HG02763 (cell line): ENCODE measurements at regions not wholly inside any gene's neighbourhood (a gene's known extent, or its start where the extent isn't known, plus 50 kb on each side); places are given as distances from the start of the nearest gene placed in this dataset.

Source experiments
- ATAC-seq: cut with Tn5 transposase; IDR thresholded peaks from one replicate; pipeline ENCODE4 v1.9.1; 2021; ENCODE audit warnings: mild to moderate bottlenecking, moderate library complexity; ENCODE audit not compliant: unreplicated experiment

DNA sequence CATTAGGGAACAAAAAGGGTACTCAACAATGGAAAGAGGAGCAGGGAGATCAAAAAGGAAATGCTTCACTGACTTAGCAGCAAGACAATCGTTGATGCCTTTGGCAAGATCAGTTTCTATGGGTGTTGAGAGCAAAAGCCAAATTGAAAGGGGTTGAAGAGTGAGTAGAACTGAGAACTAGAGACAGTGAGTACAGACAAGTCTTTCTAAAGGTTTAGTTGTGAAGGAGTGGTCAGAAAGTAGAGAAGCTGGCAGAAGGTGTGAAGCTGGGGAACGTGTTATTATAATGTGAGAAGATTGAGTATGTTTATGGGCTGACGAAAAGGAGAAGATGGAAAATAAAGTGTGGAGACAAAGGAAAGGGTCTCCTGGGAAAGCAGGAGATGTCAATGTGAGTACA lies 221.2 kb upstream of the USP25 start:
- ATAC-seq = no peak

DNA sequence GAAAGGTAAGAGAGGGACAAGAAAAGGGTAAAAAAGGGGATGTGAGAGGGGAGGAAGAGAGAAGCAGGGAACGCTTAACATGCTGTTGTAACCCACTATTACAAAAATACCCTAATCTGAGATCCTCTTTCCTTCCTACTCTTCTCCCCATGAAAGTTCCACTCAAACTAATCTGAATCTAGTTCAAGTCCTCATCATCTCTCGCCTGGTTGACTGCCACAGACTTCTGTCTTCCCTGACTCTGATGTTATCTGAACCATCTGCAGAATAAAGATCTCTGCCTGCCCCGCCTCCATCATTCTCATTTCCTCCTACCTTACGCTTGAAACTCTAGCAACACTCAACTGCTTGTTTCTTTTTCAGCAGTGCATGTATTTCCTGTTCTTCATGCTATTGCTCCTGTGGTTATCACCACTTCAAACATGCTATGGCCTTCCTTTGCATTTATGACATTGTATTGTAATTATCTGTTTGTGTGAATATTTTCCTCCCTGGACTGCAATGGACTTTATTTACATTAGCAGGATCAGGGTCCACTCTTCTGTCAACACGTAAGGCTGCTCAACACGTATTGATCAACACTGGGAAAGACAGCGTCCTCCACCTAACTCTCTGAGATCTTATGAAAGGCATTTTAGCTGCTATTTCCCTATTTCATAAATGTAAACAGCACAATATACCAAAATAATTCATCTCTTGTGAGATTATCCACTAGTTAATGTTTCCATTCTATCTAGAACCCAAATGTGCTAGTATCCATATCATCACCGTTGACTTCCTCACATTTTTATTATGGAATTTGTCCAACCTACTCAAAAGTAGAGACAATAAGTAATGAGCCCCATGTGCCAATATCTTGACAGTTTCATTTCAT lies 215.5 kb upstream of the USP25 start:
- ATAC-seq = peak; percentile 96

DNA sequence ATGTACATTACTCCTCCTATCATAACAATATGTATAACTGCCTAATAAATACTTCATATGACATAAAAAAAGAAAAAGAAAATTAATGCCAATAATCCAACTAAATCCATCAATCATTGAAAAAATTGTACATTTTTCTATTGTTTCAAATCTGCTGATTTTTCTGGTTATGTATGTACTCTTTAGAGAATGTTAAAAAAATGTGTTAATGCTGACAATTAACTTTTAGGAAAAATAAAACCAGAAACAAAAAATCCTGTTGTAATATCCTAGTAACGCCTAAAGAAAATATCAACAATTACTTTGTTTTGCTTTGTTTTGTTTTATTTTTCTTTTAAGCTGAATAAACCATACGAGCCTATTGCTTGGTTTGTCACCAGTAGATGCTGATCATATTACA lies 213.9 kb upstream of the USP25 start:
- ATAC-seq = no peak

DNA sequence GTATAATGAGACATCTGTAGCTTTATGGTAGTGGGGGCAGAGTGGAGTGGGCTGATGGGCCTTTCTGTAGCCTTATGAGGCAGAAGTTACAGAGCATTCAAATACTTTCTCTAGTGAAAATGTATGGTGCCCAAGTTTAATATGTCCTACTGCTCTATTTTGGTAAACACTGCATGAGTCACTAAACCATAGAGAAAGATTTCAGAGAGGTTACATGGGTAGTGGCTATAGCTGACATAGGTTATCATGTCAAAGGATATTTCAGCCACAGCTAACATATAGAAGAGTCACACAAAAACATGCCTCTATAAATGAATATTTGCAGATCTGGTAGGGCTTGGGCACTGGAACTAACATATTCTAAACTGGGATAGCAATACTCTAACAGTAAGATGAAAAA lies 212.4 kb upstream of the USP25 start:
- no peak for ATAC-seq

DNA sequence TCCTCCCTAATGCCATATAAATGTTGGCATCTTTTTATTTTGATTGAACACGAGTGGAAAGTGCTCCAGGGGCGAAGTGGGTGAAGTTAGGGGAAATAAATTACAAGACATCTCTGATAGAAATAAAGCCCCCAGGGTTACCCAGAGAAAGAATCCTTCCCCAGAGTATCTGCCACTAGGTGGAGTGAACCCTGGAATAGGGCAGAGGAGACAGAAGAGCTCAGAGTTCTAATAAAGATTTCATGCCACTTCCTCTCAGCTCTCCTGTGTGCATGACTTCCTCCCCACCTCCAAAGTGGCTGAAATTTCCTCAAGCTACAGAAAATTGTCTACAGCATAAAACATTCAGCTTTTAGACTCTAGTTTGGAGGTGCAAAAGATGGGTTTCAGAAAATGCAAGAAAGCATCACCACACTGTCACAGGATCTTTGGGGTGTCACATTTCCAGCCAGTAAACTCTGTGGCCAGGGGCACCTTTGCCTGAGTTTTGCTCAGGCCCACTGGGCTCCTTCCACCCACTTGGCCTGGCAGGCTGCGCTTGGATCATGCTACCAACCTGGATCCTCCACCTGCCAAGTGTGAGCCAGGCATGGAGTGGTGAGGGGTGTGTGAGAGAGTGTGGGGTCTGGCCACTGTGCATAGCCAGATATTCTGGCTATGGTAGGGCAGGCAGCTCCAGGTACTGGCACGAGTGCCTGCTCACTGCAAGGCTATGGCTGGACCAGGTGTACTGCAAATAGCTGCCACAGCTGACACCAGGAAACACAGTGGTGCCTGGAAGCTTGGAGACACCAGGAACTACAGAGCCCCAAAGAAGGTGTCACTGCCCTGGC lies 208.8 kb upstream of the USP25 start:
- no peak for ATAC-seq

DNA sequence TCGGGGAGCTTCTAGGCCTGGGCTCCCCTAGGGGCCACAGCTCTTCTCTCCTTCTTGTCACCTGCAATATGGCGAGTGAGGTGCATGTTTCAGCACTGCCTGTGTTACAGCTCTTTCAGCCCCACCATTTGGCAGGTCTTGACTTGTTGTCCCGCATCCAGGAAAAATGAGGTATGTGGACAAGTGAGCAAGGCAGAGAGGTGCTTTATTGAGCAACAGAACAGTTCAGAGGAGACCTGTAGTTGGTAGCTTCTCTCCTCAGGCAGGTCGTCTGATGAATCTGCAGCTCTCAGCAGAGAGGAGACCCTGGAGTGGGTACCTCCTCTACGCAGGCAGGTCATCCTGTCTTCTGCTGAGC lies 208.2 kb upstream of the USP25 start:
- no peak for ATAC-seq

DNA sequence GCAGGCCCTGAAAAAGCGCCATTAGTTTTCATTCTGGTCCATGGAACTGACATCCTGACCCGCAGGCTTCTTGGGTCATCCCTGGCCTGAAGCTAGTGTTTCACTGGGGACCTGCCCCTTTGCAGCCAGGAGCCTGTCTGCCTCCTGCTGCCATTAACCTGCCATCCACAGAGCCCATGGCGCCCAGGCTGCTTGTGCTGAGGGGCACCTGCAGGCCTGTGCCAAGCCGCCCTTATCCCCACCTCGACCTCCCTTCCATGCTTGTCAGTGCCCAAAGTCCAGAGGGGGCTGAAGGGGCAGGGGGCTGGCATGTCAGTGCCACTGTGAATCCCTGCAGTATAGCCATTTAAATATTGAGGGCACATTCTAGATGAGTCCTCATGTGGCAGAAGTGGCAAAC lies 207.6 kb upstream of the USP25 start:
- no peak for ATAC-seq

DNA sequence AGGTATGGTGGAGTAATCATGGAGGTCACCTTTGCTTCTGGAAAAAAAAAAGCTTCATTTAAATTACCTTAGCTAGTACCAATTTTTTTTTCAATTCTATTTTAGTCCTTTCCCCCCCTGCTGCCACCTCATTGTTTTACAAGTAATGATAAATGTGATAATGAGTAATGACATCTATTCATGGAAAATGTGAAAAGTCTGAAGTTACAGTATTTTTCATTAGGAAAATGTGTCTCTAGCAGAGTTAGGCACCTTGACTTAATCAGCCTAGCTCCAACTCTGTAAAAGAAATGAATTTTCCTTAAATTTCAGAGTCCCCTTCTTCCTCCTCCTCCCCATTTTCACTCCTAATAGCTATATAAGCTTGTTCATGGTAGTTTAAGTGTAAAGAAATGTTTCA lies 204.9 kb upstream of the USP25 start:
- no peak for ATAC-seq

DNA sequence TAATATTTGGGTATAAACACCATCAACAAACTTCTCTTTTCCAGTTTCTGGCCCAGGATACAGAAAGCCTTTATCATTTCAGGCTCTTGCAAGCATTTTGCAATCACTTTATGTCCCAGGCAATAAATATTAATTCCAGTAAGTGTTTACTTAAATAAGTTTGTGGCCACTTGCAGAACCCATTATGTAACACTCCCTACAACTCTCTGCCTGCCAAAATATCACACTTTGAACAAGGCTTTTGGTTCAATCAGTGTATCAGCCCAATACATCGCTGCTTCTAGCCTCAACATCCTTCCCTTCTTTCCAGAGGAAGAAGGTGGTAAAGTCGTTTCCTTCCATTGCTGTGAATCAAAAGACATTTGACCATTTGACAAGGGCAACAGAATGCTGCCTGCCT lies 203.0 kb upstream of the USP25 start:
- ATAC-seq = no peak

DNA sequence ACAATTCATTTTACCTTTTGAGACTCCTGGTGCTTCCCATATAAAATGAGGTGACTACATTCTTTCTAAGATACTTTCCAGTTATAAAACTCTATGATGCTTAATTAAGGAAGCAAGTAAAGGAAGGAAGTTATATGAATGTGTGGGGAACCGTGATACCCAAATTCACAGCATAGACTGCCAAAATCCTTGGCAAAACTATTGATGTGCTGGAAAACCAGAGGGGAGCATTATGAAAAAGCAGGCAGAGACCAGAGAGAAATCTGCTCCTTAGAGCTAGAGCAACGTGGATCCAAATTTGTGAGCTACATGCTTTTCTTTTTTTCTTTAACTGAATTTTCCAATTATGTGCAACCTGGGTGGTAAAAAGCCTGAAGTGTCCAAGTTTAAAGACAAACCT lies 201.4 kb upstream of the USP25 start:
- ATAC-seq = no peak

DNA sequence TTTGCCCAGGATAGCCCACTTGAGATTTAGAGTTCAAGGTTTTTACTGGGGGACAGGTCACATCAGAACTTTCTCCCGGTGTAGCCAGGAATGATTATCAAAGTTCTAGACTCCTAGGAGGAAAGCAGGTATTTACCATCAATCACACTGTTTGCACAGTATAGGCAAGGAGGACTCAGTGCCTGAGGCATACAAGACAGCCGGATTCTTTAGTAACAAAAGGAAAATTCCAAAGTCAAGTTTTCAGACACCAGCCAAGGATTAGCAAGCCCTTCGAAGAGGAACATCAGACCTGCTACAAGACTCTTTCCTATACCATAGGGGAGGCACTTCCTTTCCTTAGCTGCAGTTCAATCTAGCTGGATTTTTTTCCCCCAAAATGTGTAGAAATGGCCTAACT lies 197.8 kb upstream of the USP25 start:
- no peak for ATAC-seq

DNA sequence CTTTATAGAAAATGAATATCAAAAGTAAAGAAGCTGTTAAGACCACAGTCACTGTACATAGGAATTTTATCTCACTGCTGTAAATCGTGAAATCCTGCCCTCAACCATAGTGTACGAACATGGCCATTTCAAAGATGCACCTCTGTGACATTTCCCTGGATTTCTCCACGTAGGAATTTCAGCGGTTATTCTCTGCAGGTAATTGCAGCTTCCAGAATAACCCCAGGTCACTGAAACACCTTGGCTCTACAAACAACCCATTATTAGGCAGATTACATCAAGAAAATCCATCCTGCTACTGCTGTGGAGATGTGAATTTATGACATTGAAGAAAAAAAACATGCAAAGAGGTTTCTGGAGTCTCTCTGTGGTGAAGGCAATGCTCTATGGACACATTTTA lies 196.2 kb upstream of the USP25 start:
- no peak for ATAC-seq

DNA sequence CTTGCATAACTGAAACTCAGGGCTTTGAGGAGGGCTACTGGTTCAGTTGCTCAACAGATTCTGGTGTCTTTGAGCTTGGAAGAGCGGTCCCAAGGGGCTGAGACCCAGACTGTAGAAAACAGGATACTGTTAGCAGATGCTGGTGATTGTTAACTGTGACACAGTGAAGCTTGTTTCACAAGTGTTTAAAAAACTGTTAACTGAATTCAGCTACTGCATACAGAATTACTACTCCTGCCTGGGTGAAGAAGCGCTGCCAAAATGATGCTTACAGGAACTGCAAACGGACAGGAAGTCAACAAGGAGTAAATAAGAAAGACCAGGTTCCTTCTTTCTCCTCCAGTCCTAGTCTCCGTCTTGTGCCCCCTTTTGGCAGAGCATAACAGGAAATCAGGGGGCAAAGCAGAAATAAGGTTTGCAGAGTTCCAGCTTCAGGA lies 195.3 kb upstream of the USP25 start:
- no peak for ATAC-seq

DNA sequence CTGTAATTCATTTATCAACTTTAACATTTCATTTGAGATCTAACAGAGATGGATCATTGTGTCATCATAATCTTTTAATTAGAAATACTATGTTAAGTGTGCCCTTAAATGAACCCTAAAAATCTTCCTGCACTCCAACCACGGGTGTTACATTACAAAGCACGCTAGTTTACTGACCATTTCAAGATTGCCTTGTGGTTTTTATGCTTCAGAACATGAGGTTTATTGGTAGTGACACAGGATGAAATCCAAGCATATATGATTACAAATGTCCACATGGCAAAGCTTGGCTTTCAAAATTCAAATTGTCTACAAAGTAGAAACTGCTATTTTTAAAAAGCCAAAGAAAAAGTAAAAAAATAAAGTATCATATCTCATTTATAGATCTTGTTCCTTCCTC lies 190.4 kb upstream of the USP25 start:
- ATAC-seq = no peak

DNA sequence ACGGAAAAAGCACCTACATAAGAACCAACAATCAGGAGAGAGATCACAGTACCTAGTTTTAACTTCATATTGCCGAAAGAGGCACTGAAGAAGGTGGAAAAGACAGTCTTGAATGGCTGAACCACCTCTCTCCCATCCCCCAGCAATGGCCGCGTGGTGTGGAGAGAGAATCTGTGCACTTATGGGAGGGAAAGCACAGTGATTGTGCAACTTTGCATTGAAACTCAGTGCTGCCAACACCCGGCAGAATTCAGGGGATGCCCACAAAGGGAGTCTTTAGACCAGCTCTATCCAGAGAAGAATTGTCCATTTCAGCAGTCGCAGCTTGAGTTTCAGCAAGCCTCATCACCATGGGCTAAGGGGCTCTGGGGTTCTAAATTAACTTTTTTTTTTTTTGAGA lies 186.3 kb upstream of the USP25 start:
- no peak for ATAC-seq

DNA sequence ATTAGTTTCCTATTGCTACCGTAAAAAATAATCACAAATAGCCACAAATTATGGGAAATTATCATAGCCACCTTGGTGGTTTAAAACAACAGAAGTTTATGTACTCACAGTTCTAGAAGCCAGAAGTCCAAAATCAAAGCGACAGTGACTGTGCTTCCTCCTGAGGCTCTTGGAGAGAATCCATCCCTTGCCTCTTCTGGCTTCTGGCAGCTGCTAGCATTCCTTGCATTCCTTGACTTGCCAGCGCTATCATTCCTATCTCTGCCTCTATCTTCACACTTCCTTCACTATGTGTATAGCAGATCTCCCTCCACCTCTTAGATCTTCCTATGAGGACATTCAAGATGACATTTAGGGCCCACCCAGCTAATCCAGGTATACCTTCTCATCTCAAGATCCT lies 180.1 kb upstream of the USP25 start:
- no peak for ATAC-seq

DNA sequence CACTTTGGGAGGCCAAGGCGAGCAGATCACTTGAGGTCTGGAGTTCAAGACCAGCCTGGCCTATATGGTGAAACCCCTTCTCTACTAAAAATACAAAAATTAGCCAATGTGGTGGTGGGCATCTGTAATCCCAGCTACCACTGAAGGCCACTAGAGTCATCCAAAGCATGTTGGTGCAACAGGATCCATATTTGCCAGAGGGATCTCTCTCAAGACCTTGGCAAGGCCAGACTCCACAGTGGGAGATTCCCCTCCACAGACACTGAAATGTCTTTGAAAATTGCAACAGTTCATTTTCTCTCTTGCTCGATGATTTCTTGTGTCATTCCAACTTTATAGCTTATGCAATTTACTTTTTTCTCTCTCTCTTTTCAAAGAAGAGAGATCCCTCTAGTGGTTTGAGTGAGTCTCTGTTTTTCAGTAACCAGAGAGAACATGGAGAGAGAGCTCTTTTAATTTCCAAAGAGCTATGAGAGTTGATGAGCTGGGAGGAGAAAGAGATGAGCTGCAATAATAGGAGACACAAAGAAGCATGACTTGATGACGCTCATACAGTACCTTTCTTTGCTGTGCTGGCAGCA lies 176.8 kb upstream of the USP25 start:
- no peak for ATAC-seq

DNA sequence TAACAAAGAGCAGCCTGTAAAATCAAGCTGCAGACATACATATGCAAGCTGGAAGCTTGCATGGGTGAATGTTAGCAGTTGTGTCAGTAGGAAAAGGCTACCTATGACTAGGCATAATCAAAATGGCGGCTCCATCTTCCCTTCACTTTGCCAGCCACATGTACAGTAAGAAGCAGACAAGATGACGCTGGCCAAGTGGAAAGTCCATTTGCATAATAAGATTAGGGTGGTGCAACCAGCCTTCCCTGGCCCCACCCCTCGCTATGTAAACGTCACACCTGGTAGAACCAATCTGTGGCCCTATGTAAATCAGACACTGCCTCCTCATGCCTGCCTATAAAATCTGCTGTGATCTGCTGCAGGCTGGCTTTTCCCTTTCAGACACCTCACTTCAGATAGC lies 171.9 kb upstream of the USP25 start:
- ATAC-seq = no peak

DNA sequence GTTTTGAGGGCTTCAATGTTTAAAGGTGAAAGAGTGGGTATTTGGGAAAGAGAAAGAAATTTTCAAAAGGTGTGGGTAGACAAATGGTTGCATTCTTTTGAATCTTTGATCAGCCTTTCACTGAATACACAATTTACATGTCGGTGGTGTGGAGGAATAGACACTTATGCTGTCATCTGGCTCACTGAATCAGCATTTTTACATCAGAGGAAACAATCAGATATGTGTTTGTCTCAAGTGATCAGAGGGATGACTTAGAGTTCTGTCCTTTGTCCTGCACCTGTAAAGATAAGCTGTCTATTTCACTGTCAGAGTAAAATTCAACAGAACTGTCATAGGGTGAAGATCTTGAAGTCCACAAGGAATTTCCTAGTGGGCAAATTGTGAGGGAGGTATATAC lies 170.9 kb upstream of the USP25 start:
- ATAC-seq = no peak

DNA sequence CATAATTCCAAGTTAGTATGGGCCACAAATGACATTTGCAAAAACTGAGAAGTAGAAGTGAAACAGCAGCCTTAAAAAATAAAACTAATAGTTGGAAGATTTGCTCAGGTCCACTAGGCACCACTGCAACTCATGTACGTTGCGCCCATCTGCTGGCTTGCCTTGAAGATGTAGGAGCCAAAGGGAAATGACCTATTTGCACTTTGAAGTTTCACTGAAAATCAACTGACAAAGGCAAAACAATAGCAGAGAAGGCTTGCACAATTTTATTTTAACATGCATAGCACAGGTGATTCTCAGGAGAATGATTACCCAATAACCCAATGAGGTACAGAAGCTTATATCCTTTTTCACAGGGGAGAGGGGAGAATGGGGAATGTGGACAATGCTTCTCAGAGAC lies 170.1 kb upstream of the USP25 start:
- no peak for ATAC-seq

DNA sequence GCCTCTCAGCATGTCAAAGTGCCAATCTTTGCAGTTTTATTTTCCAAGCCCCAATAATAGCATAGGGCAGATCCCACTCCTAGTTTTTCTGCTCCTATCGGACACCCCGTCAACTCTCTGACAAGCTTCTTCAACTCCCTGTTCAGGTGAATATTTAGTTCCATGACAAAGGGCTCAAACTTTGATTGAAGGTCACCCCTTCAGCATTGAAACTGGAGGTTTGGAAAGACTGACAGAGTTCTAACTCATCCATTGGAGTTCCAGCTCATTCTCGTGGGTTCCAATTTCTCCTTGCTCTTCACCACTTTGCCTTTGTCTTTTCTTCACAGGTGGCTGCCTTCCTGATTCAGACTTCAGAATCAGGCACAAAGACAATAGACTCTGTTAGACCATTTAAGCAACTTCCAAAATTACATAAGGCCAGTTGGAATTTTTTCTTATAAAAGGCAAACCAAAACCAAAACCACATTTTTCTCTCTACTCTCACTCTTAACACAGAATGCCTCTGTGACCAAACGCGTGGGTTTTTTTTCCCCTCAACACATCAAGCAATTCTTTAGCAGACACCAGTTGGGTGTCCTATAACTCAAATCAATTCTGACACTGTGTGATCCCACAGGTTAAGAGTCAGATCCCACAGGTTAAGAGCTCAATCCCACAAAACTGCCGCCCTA lies 169.3 kb upstream of the USP25 start:
- ATAC-seq = no peak
